CD4-positive, alpha-beta T cell treated with Interferon alpha-2 for 1 hour (primary cell): ENCODE measurements at regions not wholly inside any gene's neighbourhood (a gene's known extent, or its start where the extent isn't known, plus 50 kb on each side); places are given as distances from the start of the nearest gene placed in this dataset.

Source experiments
- DNase-seq, 2 donors: peaks; one replicate each; pipeline ENCODE4 v3.0.0-alpha.2; 2020 to 2022

GRCh38 chr2:120684289-120685065 lies 51.2 kb upstream of the GLI2 start:
- no peak for DNase-seq

DNA sequence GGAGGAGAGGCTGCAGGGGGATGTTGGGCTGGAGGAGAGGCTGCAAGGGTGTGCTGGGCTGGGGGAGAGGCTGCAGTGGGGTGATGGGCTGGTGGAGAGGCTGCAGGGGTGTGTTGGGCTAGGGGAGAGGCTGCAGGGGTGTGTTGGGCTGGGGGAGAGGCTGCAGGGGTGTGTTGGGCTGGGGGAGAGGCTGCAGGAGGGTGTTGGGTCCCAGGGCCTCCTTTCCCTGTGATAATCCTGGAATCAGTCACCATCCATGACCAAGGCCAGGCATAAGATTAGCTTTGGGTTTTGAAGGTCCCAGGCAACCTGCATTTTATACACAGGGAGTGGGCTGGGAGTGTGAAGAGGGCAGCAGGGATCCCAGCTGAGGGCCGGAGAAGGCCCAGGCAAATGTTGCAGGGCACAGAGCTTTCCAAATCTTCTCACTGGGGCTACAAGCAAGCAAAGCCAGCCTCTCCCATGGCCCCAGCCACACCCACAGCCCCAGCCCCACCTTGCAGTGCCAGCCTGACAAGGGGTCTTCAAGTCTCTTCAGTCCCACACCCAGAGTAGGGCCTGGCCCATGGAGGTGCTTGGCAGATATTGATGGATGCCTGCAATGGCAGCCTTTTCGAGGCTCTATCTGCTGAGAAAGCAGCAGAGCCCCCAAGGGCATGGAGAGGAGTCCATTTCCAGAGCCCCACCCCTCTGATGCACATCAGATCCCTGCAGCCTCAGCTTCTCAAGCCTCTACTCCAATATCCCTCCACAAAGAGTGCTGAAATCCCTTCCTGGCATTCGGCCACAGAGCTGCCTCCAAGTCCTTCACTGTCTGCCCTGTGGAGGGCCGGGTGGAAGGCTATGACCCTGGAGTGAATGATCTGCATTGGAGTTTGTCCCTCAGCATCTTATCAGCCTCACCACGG lies 50.3 kb upstream of the GLI2 start:
- DNase-seq: no peak
